SK-N-SH treated with all-trans-retinoic acid at 6 μM for 48 hours (cell line): ENCODE measurements at regions not wholly inside any gene's neighbourhood (a gene's known extent, or its start where the extent isn't known, plus 50 kb on each side); places are given as distances from the start of the nearest gene placed in this dataset.

Source experiments
- ATAC-seq: fragments of 200-7000 bp; cut with Tn5 transposase; 3 replicates; pipeline ENCODE4 v1.9.1; 2020; ENCODE audit warnings: mild to moderate bottlenecking, moderate library complexity
- BACH2 ChIP-seq: fragments of 250-450 bp; sonication (Bioruptor Pico); IDR thresholded peaks from 2 replicates; pipeline ENCODE4 v1.9.0; 2021; ENCODE audit warnings: mild to moderate bottlenecking, borderline replicate concordance
- CREB5 ChIP-seq: fragments of 250-450 bp; sonication (Bioruptor Pico); IDR thresholded peaks from 2 replicates; pipeline ENCODE4 v1.5.1; 2020; ENCODE audit warnings: low read depth, mild to moderate bottlenecking, moderate library complexity
- CSDC2 ChIP-seq: fragments of 250-450 bp; sonication (Bioruptor Pico); IDR thresholded peaks from 2 replicates; pipeline ENCODE4 v1.5.0; 2020; ENCODE audit warnings: mild to moderate bottlenecking, moderate library complexity
- CSRNP3 ChIP-seq: fragments of 250-450 bp; sonication (Bioruptor Pico); IDR thresholded peaks from 2 replicates; pipeline ENCODE4 v1.5.1; 2021; ENCODE audit warnings: mild to moderate bottlenecking, moderate library complexity
- ESRRG ChIP-seq: fragments of 250-450 bp; sonication (Bioruptor Pico); IDR thresholded peaks from 2 replicates; pipeline ENCODE4 v1.6.1; 2021; ENCODE audit warnings: mild to moderate bottlenecking
- GLIS3 ChIP-seq: fragments of 250-450 bp; sonication (Bioruptor Pico); IDR thresholded peaks from 2 replicates; pipeline ENCODE4 v1.5.0; 2020; ENCODE audit warnings: mild to moderate bottlenecking, moderate library complexity
- ISL1 ChIP-seq: fragments of 250-450 bp; sonication (Bioruptor Pico); IDR thresholded peaks from 2 replicates; pipeline ENCODE4 v2.1.2; 2022; ENCODE audit warnings: mild to moderate bottlenecking, moderate library complexity
- PATZ1 ChIP-seq: fragments of 250-450 bp; sonication (Bioruptor Pico); IDR thresholded peaks from 2 replicates; pipeline ENCODE4 v1.8.0; 2020; ENCODE audit warnings: mild to moderate bottlenecking, moderate library complexity, borderline replicate concordance
- POU6F1 ChIP-seq: fragments of 250-450 bp; sonication (Bioruptor Pico); IDR thresholded peaks from 2 replicates; pipeline ENCODE4 v1.8.0; 2021; ENCODE audit warnings: low read depth, mild to moderate bottlenecking, moderate library complexity, borderline replicate concordance
- RARB ChIP-seq: fragments of 250-450 bp; sonication (Bioruptor Pico); IDR thresholded peaks from 2 replicates; pipeline ENCODE4 v1.8.0; 2021; ENCODE audit warnings: mild to moderate bottlenecking, moderate library complexity
- SNAI2 ChIP-seq: fragments of 250-450 bp; sonication (Bioruptor Pico); IDR thresholded peaks from 2 replicates; pipeline ENCODE4 v1.5.0; 2020; ENCODE audit warnings: mild to moderate bottlenecking, moderate library complexity
- TOX ChIP-seq: fragments of 250-450 bp; sonication (Bioruptor Pico); IDR thresholded peaks from 2 replicates; pipeline ENCODE4 v1.8.0; 2021; ENCODE audit warnings: mild to moderate bottlenecking, moderate library complexity, borderline replicate concordance
- TSHZ2 ChIP-seq: fragments of 250-450 bp; sonication (Bioruptor Pico); IDR thresholded peaks from 2 replicates; pipeline ENCODE4 v1.5.0; 2020; ENCODE audit warnings: mild to moderate bottlenecking, moderate library complexity
- ZC3H10 ChIP-seq: fragments of 250-450 bp; sonication (Bioruptor Pico); IDR thresholded peaks from 2 replicates; pipeline ENCODE4 v1.5.1; 2021; ENCODE audit warnings: mild to moderate bottlenecking, moderate library complexity
- ZFP30 ChIP-seq: fragments of 450-650 bp; formaldehyde crosslinking; IDR thresholded peaks from 2 replicates; pipeline ENCODE4 v1.5.0; 2022; ENCODE audit warnings: mild to moderate bottlenecking, moderate library complexity
- ZNF565 ChIP-seq: fragments of 450-650 bp; formaldehyde crosslinking; conservative IDR thresholded peaks from 2 replicates; pipeline ENCODE4 v1.5.0; 2020; ENCODE audit warnings: low read depth, mild to moderate bottlenecking, moderate library complexity
- ZNF70 ChIP-seq: fragments of 450-650 bp; formaldehyde crosslinking; IDR thresholded peaks from 2 replicates; pipeline ENCODE4 v1.5.0; 2020; ENCODE audit warnings: mild to moderate bottlenecking, moderate library complexity

GRCh38 chrX:46072791-46073190 lies 472.4 kb downstream of the ZNF674 start (continued):
- TF ChIP-seq TSHZ2 (CRISPR knock-in tag) (no peak), CREB5 (CRISPR knock-in tag) (no peak), SNAI2 (CRISPR knock-in tag) (no peak)

- no peak for TF ChIP-seq TSHZ2 (CRISPR knock-in tag)
- TF ChIP-seq ZNF565 (CRISPR knock-in tag), result no peak
- TF ChIP-seq ZNF70 (CRISPR knock-in tag), result no peak
- no peak for TF ChIP-seq RARB
- no peak for TF ChIP-seq CSRNP3 (CRISPR knock-in tag)
- no peak for TF ChIP-seq CSDC2 (CRISPR knock-in tag)
- TF ChIP-seq PATZ1 (CRISPR knock-in tag), result no peak
- TF ChIP-seq ESRRG (CRISPR knock-in tag), result no peak
- no peak for TF ChIP-seq POU6F1 (CRISPR knock-in tag)
- no peak for TF ChIP-seq BACH2 (CRISPR knock-in tag)
- TF ChIP-seq TOX (CRISPR knock-in tag), result no peak
- no peak for TF ChIP-seq ISL1 (CRISPR knock-in tag)
- no peak for TF ChIP-seq ZC3H10
- TF ChIP-seq CREB5 (CRISPR knock-in tag), result no peak
- no peak for TF ChIP-seq GLIS3 (CRISPR knock-in tag)
- no peak for TF ChIP-seq ZFP30 (CRISPR knock-in tag)
- ATAC-seq, result no peak
Observed at GRCh38 chrX:46072372-46072771, 472.8 kb downstream of the ZNF674 start.
